HG03571 (cell line): ENCODE measurements at regions not wholly inside any gene's neighbourhood (a gene's known extent, or its start where the extent isn't known, plus 50 kb on each side); places are given as distances from the start of the nearest gene placed in this dataset.

Experiments used
- ATAC-seq: cut with Tn5 transposase; IDR thresholded peaks from one replicate; pipeline ENCODE4 v1.9.1; 2021; ENCODE audit not compliant: unreplicated experiment

GRCh38 chr11:45477588-45477987, 187.8 kb downstream of the CHST1 start:
- no peak for ATAC-seq

DNA sequence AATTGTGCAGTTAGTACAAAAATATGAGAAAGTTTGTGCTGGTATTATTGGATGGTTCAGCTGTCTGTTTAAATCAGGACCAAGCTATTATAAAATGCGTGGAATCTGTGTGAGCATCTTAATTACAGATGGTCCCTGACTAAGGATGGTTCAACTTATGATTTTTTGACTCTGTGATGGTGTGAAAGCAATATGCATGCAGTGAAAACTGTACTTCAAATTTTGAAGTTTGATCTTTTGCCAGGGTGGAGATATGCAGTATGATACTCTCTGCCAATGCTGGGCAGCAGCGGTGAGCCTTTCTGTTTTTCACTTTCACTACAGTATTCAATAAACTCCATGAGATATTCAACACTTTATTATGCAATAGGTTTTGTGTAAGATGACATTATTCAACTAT, 189.3 kb downstream of the CHST1 start:
- ATAC-seq: no peak

GRCh38 chr11:45475173-45475572, 189.0 kb upstream of the SYT13 start:
- ATAC-seq: no peak

DNA sequence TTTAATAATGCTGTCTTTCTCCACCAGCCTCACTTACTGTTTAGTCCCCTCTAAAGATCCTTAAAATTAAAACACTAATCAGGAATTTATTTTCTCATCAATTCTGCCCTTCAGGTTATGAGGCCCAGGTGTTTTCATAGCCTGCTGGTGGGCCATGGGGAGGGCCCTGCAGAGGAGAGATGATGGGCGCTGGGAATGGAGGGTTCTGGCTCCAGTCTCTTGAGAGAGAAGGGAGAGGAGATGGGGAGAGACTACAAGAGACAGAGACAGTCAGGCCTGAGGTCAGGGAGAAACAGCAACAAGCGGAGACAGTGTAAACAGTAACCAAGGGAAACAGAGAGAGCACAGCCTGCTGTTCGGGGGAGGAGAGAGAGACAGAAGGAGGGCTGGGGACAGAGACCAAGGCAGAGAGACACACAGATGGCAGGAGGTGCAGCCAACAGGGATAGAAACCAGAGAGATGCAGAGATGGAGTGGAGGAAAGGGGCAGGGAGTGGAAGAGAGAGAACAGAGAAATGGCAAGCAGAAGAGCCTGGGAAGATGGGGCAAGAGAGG, 187.3 kb upstream of the SYT13 start:
- no peak for ATAC-seq

DNA sequence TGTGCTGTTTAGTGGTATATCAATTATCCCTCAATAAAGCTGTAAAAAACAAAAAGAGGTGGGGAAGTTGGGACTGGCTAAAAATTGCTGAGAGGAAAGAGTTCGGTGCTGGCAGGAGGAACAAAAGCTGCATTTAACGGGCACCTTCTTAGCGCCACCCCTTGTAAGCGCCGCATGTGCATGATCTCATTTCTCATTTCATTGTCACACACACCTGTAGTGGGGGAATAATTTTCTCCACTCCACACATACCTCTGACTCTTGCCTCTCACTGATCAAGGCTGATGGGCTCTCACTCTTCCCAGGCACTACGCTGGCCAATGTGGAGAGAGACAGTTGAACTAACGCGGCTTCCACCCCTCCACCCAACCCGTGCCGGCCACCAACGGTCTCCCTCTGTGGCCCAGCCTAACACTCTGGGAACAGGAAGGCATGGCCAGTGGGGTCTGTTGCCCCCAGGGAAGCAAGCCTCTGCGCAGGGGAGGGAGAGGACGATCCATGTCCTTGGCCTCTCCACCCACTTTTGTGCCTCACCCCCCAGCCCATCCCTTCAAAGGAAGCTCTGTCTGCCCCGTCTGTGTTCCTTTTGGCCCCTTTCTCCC, 186.7 kb upstream of the SYT13 start:
- no peak for ATAC-seq

DNA sequence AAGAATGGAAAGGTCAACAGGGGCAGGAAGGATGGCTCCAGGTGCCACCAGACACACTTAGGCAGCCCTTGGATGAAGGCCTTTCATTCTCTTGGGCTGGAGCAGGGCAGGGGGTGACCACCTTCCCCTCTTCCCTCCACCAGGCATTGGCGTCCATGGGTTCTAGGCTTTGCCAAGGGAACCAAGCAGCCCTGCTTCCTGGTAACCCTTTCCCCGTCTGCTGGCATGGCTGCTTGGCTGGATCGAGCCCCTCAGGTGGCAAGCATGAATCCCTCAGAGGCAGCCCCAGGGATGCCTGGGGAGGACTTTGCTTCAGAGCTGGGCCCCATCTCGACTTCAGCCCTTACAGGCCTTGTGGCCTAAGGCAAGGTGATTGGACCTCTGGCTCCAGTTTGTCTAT, 185.1 kb upstream of the SYT13 start:
- no peak for ATAC-seq

GRCh38 chr11:45470794-45471167, 184.6 kb upstream of the SYT13 start:
- ATAC-seq: no peak

DNA sequence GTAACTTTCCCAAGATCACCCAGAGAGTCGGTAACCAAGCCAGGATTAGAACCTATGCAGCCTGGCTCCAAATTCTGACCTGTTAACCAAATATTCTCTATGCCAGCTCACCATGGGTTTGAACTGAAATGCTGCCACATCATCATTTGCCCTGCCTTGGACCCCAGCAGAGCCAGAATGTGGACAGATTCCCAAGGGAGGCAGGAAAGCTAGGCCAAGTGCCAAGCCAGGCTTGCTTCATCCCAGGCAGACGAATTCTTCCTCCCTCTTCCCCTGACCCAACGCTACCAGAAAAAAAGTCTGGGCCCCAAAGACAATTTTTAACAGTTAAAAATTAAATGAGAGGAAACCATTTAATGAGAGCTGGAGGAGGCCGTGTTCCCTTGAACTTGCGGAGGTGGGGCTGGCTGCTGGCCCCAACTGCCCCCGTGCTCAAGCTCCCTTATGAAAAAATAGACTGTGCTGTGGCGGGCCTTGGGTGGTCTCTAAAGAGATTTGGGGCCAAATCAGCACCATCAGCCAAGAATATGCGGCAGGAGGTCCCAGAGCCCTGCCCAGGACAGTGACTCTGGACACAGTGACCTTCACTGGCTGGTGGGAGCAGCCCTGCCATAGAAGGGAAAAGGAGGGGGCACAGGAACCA, 184.1 kb upstream of the SYT13 start:
- no peak for ATAC-seq

- no peak for ATAC-seq
Observed at GRCh38 chr11:45468267-45468856, 182.2 kb upstream of the SYT13 start.

DNA sequence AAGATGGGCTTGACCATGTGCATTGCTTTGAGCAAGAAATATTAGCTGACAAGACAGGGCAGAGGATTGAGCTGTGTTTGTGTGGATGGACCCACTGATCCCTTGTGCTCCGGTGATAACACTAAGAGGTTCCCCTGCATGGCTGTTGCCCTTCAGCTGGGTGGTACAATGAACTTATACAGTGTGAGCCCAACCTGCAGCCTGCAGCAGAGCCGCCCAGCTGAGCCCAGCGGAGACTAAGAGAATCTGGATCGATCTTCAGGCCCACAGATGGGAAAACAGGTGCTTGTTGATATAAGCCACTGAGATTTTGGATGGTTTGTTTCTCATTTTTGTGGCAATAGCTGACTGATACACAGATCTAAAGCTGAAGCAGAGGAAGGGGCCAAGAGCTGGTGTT, 177.4 kb upstream of the SYT13 start:
- ATAC-seq: no peak

- ATAC-seq: no peak
Observed at GRCh38 chr11:45461514-45461913, 175.4 kb upstream of the SYT13 start.

DNA sequence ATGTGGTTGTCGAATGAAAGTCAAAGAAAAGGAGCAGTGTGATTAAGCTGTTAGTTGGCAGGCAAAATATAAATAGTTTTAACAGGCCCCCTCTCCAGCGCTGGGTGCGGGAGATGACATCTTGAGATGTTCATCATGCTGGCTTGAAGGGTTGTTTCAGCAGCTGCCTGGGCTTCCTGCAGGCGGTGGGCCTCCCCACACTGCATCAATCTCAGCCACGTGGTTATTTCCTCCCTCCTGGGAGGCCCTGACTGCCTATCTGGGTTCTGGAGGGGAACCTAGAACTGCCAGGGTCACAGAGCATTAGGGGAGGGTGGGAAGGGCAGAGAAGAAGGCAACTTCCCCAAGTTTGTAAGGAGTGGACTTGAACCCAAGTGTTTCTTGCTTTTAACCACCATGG, 173.3 kb upstream of the SYT13 start:
- no peak for ATAC-seq

GRCh38 chr11:45458269-45458668, 172.1 kb upstream of the SYT13 start:
- no peak for ATAC-seq

- no peak for ATAC-seq
Observed at GRCh38 chr11:45457649-45458048, 171.5 kb upstream of the SYT13 start.

- ATAC-seq: no peak
Observed at GRCh38 chr11:45456686-45457085, 170.5 kb upstream of the SYT13 start.

DNA sequence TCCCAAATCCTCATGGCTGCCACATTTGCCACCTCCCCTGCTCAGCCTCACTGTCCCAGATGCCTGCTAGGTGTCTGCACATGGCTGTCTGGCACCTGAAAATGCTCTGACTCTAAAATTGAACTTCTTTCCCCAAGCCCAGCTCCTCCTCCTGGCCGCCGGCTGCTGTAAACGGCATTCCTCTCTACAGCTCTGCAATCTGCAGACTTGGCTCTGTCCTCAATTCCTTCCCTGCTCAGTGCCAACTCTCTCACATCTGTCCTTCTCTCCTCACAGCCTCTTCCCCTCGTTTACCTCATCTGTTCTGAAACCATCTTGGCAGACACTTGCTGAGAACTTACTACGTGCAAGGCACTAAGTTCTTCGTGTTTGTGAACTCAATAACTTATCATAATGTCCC, 169.4 kb upstream of the SYT13 start:
- no peak for ATAC-seq

DNA sequence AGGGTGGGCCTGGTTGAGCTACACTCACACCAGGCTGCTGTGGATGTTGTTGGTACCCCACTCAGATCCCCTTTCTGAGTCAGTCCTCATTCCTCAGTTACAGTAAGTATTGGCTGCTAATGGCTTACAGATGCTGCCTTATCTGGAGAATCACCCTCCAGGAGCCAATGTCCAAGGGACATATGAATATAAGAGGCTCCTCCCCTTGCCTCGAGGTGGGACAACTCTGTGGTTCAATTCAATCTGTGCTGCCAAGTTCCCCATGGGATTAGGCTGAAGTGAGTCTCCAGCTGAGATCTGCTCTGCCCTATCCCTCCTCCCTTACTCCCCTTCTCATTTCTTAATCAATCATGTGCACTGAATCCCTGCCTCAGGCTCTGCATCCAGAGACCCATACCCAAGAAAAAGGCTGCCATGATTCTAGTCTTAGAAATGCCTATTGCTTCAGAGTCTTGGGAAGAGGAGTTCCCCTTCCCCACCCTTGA, 168.8 kb upstream of the SYT13 start:
- no peak for ATAC-seq

DNA sequence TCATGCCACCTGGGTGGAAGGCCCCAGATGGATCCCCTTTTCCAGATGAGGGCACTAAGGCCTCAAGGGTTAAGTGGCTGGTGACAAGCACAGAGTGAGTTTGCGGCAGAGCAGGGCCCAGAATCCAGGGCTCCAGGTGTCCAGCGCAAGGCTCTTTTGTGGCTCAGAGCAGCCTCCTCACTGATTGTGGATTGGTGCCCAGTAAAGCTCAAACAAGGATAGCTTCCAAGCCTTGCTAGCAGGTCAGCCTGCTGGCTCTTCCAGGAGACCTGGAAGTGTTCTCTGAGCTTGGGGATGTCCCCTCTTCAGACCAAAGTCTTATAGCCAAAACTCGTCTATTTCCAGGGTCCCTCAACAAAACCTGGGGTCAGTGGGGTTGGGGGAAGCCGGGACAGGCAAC, 167.6 kb upstream of the SYT13 start:
- no peak for ATAC-seq

GRCh38 chr11:45451766-45452440, 165.8 kb upstream of the SYT13 start:
- ATAC-seq: no peak

DNA sequence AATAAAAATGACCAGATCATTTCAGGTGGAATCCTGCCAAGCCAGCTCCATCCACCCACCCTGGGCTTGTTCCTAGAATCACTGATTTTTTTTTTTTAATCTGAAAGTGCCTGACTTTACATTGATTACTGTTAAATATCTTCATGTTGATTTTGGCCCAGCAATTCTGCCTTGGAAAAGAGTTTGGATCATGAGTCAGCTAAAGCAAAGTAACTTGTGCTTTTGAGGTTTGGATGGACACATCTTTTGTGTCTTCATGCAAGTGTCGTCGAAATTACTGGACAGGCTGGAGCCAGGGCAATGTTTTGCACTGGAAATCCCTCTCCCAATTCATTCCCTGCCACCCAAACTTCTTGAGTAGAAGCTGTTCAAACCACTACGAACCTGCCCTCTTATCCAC, 164.0 kb upstream of the SYT13 start:
- ATAC-seq: no peak

DNA sequence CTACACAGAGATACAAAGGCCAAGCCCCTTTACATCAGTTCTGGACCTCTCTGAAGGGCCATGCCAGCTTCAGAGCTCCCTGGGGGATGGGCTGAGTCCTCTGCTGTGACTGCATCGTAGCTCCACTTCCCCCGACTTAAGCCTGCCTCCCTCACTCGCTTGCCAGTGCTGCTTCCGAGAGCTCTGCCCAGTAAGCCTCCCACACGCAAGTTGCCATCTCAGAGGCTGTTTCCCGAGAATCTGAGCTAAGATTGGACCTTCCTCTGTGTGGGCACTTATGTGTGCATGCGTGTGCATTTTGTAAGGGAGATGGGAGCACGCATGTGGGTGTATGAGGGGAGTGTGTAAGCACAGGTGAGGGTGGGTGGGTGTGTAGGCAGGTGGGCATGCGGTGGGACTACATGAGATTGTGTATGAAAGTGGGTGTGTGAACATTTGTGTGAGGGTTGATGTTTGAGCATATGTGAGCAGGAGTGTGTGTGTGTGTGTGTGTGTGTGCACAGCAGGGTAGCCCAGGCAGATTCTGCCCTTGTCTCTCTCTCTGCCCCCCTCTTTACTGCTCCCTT, 163.0 kb upstream of the SYT13 start:
- ATAC-seq: no peak

DNA sequence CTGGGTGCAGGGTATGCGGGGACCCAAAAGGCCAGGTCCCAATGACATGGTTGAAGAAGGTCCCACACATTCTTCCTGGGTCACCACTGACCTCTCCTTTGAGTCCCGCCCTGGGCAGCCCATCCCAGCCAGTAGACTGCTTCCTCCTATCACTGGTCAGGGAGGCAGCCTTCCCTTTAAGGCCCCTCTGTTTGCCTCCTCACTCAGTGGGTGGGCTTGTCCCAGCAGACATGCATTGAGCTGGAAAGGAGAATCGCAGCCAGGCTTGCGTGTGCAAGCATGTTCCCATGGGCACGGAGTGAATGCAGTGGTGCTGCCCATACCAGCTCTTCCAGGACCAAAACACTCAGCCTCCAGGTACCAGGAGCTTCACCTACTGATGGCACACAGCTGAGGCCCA, 162.4 kb upstream of the SYT13 start:
- no peak for ATAC-seq
